Activated T-helper 1 cell treated with anti-CD3 and anti-CD28 coated beads, Interleukin-12 subunit alpha, Interleukin-12 subunit beta, Interleukin-2, Interleukin-4 antibody, amounts not matched to agents 30 ng/mL and 10 ng/mL and 1 ng/mL, durations not matched to agents 14 hours and 24 hours and 36 hours (primary cell): ENCODE measurements at regions not wholly inside any gene's neighbourhood (a gene's known extent, or its start where the extent isn't known, plus 50 kb on each side); places are given as distances from the start of the nearest gene placed in this dataset.
"Not testable (repeated sequence)": the region's sequence is repeated elsewhere in the genome, so short reads cannot be mapped to it uniquely, and the experiment has no call there.

Experiments used
- DNase-seq: peaks from one replicate; pipeline ENCODE4 v3.0.0; 2021; ENCODE audit warnings: low spot score
- H3K27ac Mint-ChIP-seq: one replicate; pipeline ENCODE4 v1.8.0; 2021; ENCODE audit warnings: mild to moderate bottlenecking, mixed read lengths
- H3K27me3 Mint-ChIP-seq: one replicate; pipeline ENCODE4 v1.8.0; 2022; ENCODE audit warnings: mild to moderate bottlenecking, moderate library complexity, mixed read lengths; ENCODE audit not compliant: insufficient read depth
- H3K36me3 Mint-ChIP-seq: one replicate; pipeline ENCODE4 v1.8.0; 2021; ENCODE audit warnings: low read depth, mixed read lengths
- H3K4me1 Mint-ChIP-seq: one replicate; pipeline ENCODE4 v1.8.0; 2021; ENCODE audit warnings: low read depth, mixed read lengths
- H3K4me3 Mint-ChIP-seq: one replicate; pipeline ENCODE4 v1.8.0; 2021; ENCODE audit warnings: mild to moderate bottlenecking, moderate library complexity, mixed read lengths
- H3K9me3 Mint-ChIP-seq: one replicate; pipeline ENCODE4 v1.8.0; 2021; ENCODE audit warnings: mixed read lengths
- intact Hi-C: fragments of 100-400 bp; cut with micrococcal nuclease; formaldehyde crosslinking; loops from one replicate; pipeline ENCODE4 v1.15.1; 2024

- H3K4me1 Mint-ChIP-seq: peaks cover 73% of the 10 kb centered on the region
- peak overlapping the region; percentile 86 for H3K4me3 Mint-ChIP-seq
- intact Hi-C loops: loop anchor here (1.0 kb wide), 1 partner anchor 11 kb away; no protein-coding TSS in a partner anchor
- peaks cover 50% of the 10 kb centered on the region for H3K9me3 Mint-ChIP-seq
- H3K27ac Mint-ChIP-seq: peak overlapping the region; percentile 90
- DNase-seq: no peak
- peaks cover 5% of the 10 kb centered on the region for H3K27me3 Mint-ChIP-seq
- peaks cover 36% of the 10 kb centered on the region for H3K36me3 Mint-ChIP-seq
These were observed 73.4 kb upstream of the CARD11 start for GRCh38 chr7:3117081-3117480.

DNA sequence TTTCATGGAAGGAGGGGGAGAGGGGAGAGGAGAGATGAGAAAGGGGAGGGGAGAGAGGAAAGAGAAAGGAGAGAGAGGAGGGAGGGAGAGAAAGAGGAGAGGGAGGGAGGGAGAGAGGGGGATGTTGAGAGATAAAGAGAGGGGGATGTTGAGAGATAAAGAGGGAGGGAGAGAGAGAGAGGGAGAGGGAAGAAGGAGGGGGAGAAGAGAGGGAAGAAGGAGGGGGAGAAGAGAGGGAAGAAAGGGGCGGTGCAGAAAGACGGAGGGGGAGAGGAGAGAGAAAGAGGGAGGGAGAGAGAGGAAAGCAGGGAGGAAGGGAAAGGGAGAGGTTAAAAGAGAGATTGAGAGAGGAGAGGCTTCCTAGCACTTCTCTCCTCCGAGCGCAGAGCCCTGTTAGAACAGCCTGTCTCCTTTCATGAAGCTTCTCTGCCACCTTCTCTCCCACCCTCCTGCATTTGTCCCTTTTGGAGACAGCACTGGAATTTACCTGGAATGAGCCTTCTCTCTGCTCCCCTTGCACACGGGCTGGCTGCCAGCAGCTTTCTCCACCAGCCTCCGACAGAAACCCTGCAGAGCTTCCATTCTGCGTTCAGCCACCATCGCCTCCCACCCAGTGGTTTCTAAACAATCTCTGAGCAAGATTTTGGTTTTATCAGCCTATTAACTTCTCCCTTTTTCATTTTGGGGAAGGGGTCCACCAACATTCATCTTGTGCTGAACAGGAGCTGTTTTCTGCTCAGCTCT is 74.0 kb upstream of the CARD11 start:
- intact Hi-C loops: loop anchor here (1.0 kb wide), 1 partner anchor 11 kb away; no protein-coding TSS in a partner anchor
- no peak for DNase-seq
- Mint-ChIP-seq H3K27me3 (peaks cover 5% of the 10 kb centered on the region), H3K4me1 (peaks cover 68% of the 10 kb centered on the region), H3K27ac (peak overlapping the region; percentile 90), H3K4me3 (peak overlapping the region; percentile 86), H3K9me3 (peaks cover 50% of the 10 kb centered on the region), H3K36me3 (peaks cover 33% of the 10 kb centered on the region)

DNA sequence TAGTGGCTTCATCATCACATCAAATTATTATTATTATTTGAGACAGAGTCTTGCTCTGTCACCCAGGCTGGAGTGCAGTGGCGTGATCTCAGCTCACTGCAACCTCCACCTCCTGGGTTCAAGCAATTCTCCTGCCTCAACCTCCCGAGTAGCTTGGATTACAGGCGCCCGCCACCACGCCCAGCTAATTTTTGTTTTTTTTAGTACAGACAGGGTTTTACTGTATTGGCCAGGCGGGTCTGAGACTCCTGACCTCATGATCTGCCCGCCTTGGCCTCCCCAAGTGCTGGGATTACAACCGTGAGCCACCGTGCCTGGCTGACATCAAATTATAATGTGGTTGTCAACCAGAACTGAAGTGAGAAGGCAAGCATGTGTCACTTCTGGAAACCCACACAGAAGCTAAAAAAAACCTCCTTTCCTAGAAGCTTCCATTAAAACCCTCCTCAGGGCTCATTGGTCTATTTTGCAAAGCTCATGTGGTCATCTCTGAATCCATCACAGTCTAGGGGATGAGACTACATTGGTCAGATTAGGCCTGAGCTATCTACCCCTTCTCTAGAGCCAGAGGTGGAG is 75.8 kb upstream of the CARD11 start:
- H3K27me3 Mint-ChIP-seq, DNase-seq: not testable (repeated sequence)
- H3K9me3 Mint-ChIP-seq: peaks cover 32% of the 10 kb centered on the region
- intact Hi-C loops: loop anchor here (1.0 kb wide), 1 partner anchor 56 kb away; no protein-coding TSS in a partner anchor
- peaks cover 56% of the 10 kb centered on the region for H3K4me1 Mint-ChIP-seq
- H3K4me3 Mint-ChIP-seq: peak overlapping the region; percentile 47
- peak overlapping the region; percentile 67 for H3K27ac Mint-ChIP-seq
- H3K36me3 Mint-ChIP-seq: peaks cover 24% of the 10 kb centered on the region

GRCh38 chr7:3119963-3120362 is 76.3 kb upstream of the CARD11 start:
- no peak for DNase-seq
- Mint-ChIP-seq H3K36me3 (peaks cover 22% of the 10 kb centered on the region), H3K4me3 (no peak overlapping the region), H3K27me3 (peaks cover 5% of the 10 kb centered on the region), H3K4me1 (peaks cover 51% of the 10 kb centered on the region), H3K27ac (peak overlapping the region; percentile 78), H3K9me3 (peaks cover 26% of the 10 kb centered on the region)
- intact Hi-C loops: loop anchor here (1.0 kb wide), 2 partner anchors 25 to 57 kb away; no protein-coding TSS in a partner anchor

GRCh38 chr7:3120513-3120912 is 76.8 kb upstream of the CARD11 start:
- Mint-ChIP-seq H3K4me3 (peak overlapping the region; percentile 29), H3K27me3 (peaks cover 5% of the 10 kb centered on the region), H3K36me3 (peaks cover 18% of the 10 kb centered on the region), H3K4me1 (peaks cover 45% of the 10 kb centered on the region), H3K9me3 (peaks cover 22% of the 10 kb centered on the region), H3K27ac (peak overlapping the region; percentile 32)
- intact Hi-C loops: loop anchor here (1.0 kb wide), 1 partner anchor 25 kb away; no protein-coding TSS in a partner anchor
- DNase-seq: no peak

- H3K9me3 Mint-ChIP-seq: peaks cover 19% of the 10 kb centered on the region
- no peak for DNase-seq
- intact Hi-C loops: no loop called here
- H3K4me1 Mint-ChIP-seq: peaks cover 11% of the 10 kb centered on the region
- peaks cover 4% of the 10 kb centered on the region for H3K27me3 Mint-ChIP-seq
- H3K27ac Mint-ChIP-seq: no peak overlapping the region
- H3K36me3 Mint-ChIP-seq: peaks cover 3% of the 10 kb centered on the region
- no peak overlapping the region for H3K4me3 Mint-ChIP-seq
These were observed 85.3 kb upstream of the CARD11 start for GRCh38 chr7:3128857-3129490.

DNA sequence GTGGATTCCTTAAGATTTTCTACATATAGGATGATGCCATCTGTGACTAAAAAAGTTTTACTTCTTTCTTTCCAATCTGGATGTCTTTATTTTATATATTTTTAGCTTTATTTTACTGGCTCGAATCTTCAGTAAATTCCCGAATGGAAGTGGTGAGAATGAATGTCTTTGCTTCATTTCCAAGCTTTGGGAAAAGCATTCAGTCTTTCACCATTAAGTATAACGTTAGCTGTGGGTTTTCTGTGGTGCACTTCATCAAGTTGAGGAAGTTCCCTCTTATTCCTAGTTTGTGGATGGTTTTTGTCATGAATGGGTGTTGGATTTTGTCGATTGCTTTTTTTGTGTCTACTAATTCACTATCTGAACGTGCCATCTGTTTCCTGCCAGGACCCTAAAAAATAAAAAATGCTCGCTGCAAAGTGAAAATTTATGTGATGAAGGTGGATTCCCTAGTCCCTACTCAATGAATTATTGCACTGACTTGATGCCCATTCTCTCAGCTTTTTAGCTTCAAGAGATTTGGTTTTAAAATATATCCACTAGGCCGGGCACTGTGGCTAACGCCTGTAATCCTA is 90.2 kb upstream of the CARD11 start:
- peaks cover 3% of the 10 kb centered on the region for H3K27me3 Mint-ChIP-seq

DNA sequence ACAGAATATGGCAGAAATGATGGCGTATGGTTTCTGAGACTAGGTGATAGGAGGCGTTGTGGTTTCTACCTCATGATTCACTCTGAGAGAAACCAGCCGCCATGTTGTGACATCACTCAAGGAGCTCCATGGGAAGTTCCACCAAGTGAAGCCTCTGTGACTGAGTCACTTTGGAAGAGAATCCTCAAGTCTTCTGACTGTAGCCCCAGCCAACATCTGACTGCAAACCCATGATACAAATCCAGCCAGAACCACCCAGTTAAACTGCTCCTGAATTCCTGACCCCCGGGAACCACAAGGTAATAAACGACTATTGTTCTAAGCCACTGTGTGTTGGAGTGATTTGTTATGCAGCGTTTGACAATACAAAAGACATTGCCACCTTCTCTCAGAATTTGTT is 91.1 kb upstream of the CARD11 start:
- intact Hi-C loops: no loop called here
- no peak overlapping the region for H3K4me3 Mint-ChIP-seq
- H3K27ac Mint-ChIP-seq: no peak overlapping the region
- H3K36me3 Mint-ChIP-seq: peaks cover 2% of the 10 kb centered on the region
- H3K9me3 Mint-ChIP-seq: peaks cover 15% of the 10 kb centered on the region
- no peaks in the 10 kb centered on the region for H3K27me3 Mint-ChIP-seq
- peaks cover 6% of the 10 kb centered on the region for H3K4me1 Mint-ChIP-seq
- DNase-seq: no peak

More for the DNA sequence above, 90.2 kb upstream of the CARD11 start:
- intact Hi-C loops: no loop called here
- Mint-ChIP-seq H3K27ac (no peak overlapping the region), H3K4me1 (peaks cover 15% of the 10 kb centered on the region), H3K9me3 (peaks cover 17% of the 10 kb centered on the region), H3K36me3 (peaks cover 2% of the 10 kb centered on the region), H3K4me3 (no peak overlapping the region)
- no peak for DNase-seq

GRCh38 chr7:3135626-3136025 is 92.0 kb upstream of the CARD11 start:
- H3K4me1 Mint-ChIP-seq: peaks cover 6% of the 10 kb centered on the region
- H3K4me3 Mint-ChIP-seq: no peak overlapping the region
- no peak overlapping the region for H3K27ac Mint-ChIP-seq
- no peaks in the 10 kb centered on the region for H3K27me3 Mint-ChIP-seq
- DNase-seq: no peak
- intact Hi-C loops: no loop called here
- peaks cover 9% of the 10 kb centered on the region for H3K9me3 Mint-ChIP-seq
- peaks cover 2% of the 10 kb centered on the region for H3K36me3 Mint-ChIP-seq

DNA sequence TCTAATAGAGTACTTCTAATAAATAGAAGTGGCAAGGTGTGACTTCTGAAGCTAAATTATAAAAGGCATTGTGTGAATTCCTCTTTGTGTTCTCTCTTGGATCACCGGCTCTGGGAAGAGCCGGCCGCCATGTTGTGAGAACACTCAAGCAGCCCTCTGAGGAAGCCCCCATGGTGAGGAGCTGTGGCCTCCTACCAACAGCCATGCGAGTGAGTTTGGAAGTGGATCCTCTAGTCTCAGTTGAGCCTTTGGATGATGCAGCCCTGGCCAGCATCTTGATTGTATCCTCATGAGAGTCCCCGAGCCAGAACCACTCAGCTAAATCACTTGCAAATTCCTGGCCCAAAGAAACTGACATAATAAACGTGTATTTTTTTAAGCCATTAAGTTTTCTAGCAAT is 94.5 kb upstream of the CARD11 start:
- H3K36me3 Mint-ChIP-seq: peaks cover 2% of the 10 kb centered on the region
- intact Hi-C loops: no loop called here
- peaks cover 5% of the 10 kb centered on the region for H3K27me3 Mint-ChIP-seq
- H3K4me3 Mint-ChIP-seq: no peak overlapping the region
- DNase-seq: no peak
- H3K27ac Mint-ChIP-seq: no peak overlapping the region
- H3K4me1 Mint-ChIP-seq: peaks cover 6% of the 10 kb centered on the region
- no peaks in the 10 kb centered on the region for H3K9me3 Mint-ChIP-seq

- Mint-ChIP-seq H3K36me3 (no peaks in the 10 kb centered on the region), H3K27me3 (peaks cover 5% of the 10 kb centered on the region), H3K27ac (no peak overlapping the region), H3K9me3 (no peaks in the 10 kb centered on the region), H3K4me3 (no peak overlapping the region), H3K4me1 (peaks cover 6% of the 10 kb centered on the region)
- intact Hi-C loops: no loop called here
- no peak for DNase-seq
These were observed 95.3 kb upstream of the CARD11 start for GRCh38 chr7:3138997-3139396.

GRCh38 chr7:3140834-3141233 is 97.2 kb upstream of the CARD11 start:
- Mint-ChIP-seq H3K27ac (no peak overlapping the region), H3K27me3 (peaks cover 5% of the 10 kb centered on the region), H3K4me1 (no peaks in the 10 kb centered on the region), H3K9me3 (no peaks in the 10 kb centered on the region), H3K36me3 (no peaks in the 10 kb centered on the region), H3K4me3 (no peak overlapping the region)
- intact Hi-C loops: no loop called here
- DNase-seq: no peak

DNA sequence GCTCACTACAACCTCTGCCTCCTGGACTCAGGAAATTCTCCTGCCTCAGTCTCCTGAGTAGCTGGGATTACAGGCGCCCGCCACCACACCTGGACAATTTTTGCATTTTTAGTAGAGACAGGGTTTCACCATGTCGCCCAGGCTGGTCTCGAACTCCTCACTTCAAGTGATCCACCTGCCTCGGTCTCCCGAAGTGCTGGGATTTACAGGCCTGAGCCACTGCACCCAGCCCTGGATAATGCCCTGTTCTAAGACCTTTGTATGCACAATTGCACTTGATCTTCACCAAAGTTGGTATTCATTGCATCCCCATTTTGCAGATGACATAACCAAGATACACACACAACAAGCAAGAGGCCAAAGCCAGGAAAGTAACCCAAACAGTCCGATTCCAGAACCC is 97.7 kb upstream of the CARD11 start:
- no peak overlapping the region for H3K27ac Mint-ChIP-seq
- H3K4me1 Mint-ChIP-seq: peaks cover under 1% of the 10 kb centered on the region

More for the DNA sequence above, 97.7 kb upstream of the CARD11 start:
- peaks cover 5% of the 10 kb centered on the region for H3K27me3 Mint-ChIP-seq
- H3K9me3 Mint-ChIP-seq: no peaks in the 10 kb centered on the region
- no peaks in the 10 kb centered on the region for H3K36me3 Mint-ChIP-seq
- H3K4me3 Mint-ChIP-seq: no peak overlapping the region
- intact Hi-C loops: no loop called here
- no peak for DNase-seq
